Activated T-helper 17 cell treated with anti-CD3 and anti-CD28 coated beads, Interleukin-2, amount 50 U/mL, for 72 hours (primary cell): ENCODE measurements at regions not wholly inside any gene's neighbourhood (a gene's known extent, or its start where the extent isn't known, plus 50 kb on each side); places are given as distances from the start of the nearest gene placed in this dataset.

Experiments
- ATAC-seq: fragments of 150-1000 bp; cut with Tn5 transposase; replicated peaks from 2 replicates; pipeline ENCODE4 v1.10.0; 2021; ENCODE audit warnings: mild to moderate bottlenecking, moderate library complexity
- H3K27ac Mint-ChIP-seq: one replicate; pipeline ENCODE4 v1.8.0; 2022; ENCODE audit warnings: mixed read lengths
- H3K27me3 Mint-ChIP-seq: one replicate; pipeline ENCODE4 v1.8.0; 2022; ENCODE audit warnings: mixed read lengths
- H3K36me3 Mint-ChIP-seq: one replicate; pipeline ENCODE4 v1.8.0; 2022; ENCODE audit warnings: low read depth, mild to moderate bottlenecking, mixed read lengths
- H3K4me1 Mint-ChIP-seq: one replicate; pipeline ENCODE4 v1.8.0; 2022; ENCODE audit warnings: mixed read lengths
- H3K4me3 Mint-ChIP-seq: one replicate; pipeline ENCODE4 v1.8.0; 2022; ENCODE audit warnings: mild to moderate bottlenecking, mixed read lengths
- H3K9me3 Mint-ChIP-seq: one replicate; pipeline ENCODE4 v1.8.0; 2022; ENCODE audit warnings: mixed read lengths

DNA sequence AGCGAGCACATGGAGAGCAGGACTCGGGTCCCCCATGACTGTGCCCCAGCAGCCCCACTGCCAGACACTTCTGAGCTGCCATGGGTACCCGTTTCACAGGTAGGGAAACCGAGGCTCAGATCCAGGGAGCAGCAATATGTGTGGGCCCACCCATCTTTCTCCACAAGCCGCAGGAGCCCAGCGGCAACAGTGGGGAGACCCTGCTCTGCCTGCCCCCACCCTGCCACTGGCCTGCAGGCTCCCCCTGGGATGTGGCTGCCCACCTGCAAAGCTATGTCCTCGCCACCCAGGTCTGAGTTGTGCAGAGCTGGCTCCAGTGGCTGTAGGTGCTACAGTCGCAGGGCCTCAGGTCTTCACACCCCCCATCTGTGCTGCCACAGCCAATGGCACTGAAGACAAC is 50.6 kb upstream of the C1QTNF9B start:
- Mint-ChIP-seq H3K36me3 (no peaks in the 10 kb centered on the region), H3K27me3 (peaks cover 4% of the 10 kb centered on the region), H3K4me1 (no peaks in the 10 kb centered on the region), H3K27ac (no peak overlapping the region), H3K9me3 (no peaks in the 10 kb centered on the region), H3K4me3 (no peak overlapping the region)
- no peak for ATAC-seq

DNA sequence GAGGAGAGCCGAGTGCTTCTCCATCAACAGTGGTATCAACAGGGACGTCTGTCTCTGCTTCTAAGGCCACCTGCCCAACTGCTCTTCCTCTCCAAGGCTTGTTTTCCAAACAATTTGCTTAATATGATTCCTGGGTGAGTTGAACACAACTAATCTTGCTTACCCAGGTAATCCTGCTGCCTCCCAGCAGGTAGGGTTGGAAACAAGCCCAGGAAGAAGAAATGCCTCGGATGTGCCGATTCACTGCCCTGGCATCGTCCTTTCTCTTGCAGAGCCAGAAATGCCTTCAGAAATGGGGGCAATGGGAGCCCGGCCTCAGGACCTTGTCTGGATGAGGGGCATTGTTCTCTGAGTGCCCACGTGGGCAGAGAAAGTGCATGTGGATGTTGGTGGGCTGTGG is 51.9 kb upstream of the C1QTNF9B start:
- Mint-ChIP-seq H3K4me3 (no peak overlapping the region), H3K27ac (no peak overlapping the region), H3K36me3 (no peaks in the 10 kb centered on the region), H3K9me3 (no peaks in the 10 kb centered on the region), H3K4me1 (no peaks in the 10 kb centered on the region), H3K27me3 (peaks cover 7% of the 10 kb centered on the region)
- ATAC-seq, result no peak

DNA sequence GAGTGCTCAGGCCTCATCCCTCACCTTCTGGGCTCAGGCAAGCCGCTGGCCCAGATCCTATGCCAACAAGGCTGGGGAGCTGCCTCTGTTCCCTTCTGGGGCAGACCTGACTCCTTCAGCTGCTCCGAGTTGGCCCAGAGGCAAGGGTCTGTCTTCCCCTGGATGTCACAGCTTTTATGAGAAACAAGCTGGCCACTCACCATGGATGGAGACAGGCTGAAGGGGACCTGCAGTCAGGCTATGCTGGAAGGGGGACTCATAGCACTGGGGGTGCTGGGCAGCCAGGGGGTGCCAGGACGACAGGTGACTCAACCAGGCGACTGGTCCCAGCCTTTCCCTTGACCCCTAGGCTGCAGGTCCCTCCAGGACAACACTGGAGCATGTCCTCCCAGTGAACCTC is 52.4 kb upstream of the C1QTNF9B start:
- Mint-ChIP-seq H3K9me3 (no peaks in the 10 kb centered on the region), H3K4me1 (no peaks in the 10 kb centered on the region), H3K27ac (no peak overlapping the region), H3K27me3 (peaks cover 11% of the 10 kb centered on the region), H3K4me3 (no peak overlapping the region), H3K36me3 (no peaks in the 10 kb centered on the region)
- ATAC-seq, result no peak

DNA sequence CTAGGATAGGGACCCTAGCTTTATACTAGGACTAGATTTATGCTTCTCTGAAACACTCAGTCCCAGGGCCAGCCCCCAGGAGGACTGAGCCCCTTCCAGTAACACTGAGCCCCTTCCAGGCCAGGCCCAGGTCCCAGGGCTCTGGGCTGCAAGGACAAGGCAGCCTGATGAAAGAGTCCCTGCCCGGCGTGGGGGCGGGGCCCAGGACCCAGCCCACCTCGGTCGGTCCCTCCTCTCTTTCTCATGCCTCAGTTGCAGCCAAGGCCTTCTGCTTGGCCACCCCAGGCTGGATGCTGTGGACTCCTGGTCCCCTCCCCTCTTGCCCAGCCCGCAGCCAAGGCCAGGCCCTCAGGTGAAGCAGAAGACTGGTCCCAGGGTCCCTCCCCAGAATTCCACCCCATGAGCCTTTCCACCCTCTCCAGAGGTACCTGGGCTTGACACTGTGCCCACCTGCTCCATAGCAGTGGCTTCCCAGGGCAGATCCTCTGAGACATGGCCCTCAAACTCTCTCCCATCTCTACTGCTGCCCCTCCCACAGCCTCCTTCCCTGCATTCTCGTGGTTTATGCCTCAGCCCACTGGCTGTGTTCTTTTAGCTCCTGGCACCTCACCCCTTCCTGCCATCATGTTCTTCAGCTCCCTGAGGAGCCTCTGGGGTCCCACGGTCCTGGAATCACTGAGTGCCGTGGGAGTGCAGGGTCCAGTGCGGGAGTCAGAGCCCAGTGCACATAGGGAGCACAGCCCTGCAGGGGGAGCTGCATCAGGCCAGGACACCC is 53.6 kb upstream of the C1QTNF9B start:
- no peak overlapping the region for H3K4me3 Mint-ChIP-seq
- no peak for ATAC-seq
- no peaks in the 10 kb centered on the region for H3K9me3 Mint-ChIP-seq
- no peak overlapping the region for H3K27ac Mint-ChIP-seq
- H3K36me3 Mint-ChIP-seq, result no peaks in the 10 kb centered on the region
- H3K27me3 Mint-ChIP-seq, result peaks cover 19% of the 10 kb centered on the region
- H3K4me1 Mint-ChIP-seq, result peaks cover 9% of the 10 kb centered on the region

DNA sequence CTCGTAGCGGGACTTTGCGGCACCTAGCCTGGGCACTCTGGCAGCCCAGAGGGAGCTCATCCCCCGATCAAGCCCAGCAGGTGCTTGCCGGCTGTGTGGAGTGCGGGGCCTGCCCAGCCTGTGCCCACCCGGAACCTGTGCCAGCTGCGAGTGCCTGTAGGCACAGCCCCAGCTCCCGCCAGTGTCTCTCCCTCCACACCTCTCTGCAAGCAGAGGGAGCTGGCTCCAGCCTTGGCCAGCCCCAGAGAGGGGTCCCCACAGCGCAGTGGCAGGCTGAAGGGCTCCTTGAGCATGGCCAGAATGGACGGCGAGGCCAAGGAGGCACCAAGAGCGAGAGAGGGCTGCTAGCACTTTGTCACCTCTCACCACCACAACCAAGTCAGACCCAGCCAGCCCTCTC is 55.5 kb upstream of the C1QTNF9B start:
- Mint-ChIP-seq H3K36me3 (no peaks in the 10 kb centered on the region), H3K27me3 (peaks cover 19% of the 10 kb centered on the region), H3K4me3 (no peak overlapping the region), H3K27ac (no peak overlapping the region), H3K4me1 (peaks cover 12% of the 10 kb centered on the region), H3K9me3 (no peaks in the 10 kb centered on the region)
- ATAC-seq, result no peak

DNA sequence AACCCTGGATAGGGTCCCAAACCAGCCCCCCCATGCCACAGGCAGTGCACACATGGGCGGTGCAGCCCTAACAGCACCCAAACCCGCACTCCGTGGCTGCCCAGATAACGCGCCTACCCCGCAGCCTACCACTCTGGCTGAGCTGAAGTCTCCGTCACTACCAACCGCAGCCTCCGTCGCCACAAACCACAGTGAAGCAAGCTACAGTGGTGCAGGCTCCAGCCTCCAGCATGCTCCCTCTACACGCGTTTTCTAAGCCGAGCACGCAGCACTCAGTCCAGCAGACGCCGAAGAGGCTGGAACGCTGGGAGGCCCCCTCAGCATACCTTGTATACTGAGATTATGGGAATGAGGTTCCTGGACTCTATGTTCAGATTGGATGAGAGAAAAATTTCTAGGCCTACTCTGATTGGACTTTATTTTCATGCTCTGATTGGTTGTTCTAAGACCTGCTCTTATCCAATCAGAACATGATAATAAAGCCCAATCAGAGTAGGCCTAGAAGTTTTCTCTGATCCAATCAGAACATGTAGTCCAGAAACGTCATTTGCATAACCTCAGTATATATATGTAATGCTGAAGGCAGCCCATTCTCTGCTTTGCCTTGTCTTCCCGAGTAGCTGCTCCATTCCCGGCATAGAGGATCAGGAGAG is 56.7 kb upstream of the C1QTNF9B start:
- H3K27me3 Mint-ChIP-seq, result peaks cover 19% of the 10 kb centered on the region
- H3K4me1 Mint-ChIP-seq, result peaks cover 12% of the 10 kb centered on the region
- no peak for ATAC-seq
- H3K27ac Mint-ChIP-seq, result no peak overlapping the region
- no peak overlapping the region for H3K4me3 Mint-ChIP-seq
- no peaks in the 10 kb centered on the region for H3K9me3 Mint-ChIP-seq
- H3K36me3 Mint-ChIP-seq, result no peaks in the 10 kb centered on the region

DNA sequence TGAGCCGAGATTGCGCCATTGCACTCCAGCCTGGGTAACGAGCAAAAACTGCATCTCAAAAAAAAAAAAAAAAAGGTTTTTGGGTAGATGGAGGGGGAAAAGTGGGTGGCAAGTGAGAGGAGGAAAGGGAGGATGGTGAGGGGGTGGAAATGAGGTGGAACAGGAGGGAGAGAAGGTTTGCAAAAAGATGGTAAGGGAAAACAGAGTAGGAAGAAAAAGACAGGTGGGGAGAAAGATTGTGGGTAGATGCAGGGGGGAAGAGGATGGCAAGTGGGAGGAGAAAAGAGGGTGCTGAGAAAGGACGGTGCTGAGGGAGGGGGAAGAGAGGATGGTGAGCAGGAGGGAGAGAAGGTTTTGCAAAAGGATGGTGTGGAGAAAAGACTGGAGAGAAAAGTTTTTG is 57.8 kb upstream of the C1QTNF9B start:
- Mint-ChIP-seq H3K27me3 (peaks cover 19% of the 10 kb centered on the region), H3K27ac (no peak overlapping the region), H3K4me3 (peak overlapping the region; percentile 20), H3K4me1 (peaks cover 12% of the 10 kb centered on the region), H3K9me3 (no peaks in the 10 kb centered on the region), H3K36me3 (no peaks in the 10 kb centered on the region)
- ATAC-seq, result no peak

DNA sequence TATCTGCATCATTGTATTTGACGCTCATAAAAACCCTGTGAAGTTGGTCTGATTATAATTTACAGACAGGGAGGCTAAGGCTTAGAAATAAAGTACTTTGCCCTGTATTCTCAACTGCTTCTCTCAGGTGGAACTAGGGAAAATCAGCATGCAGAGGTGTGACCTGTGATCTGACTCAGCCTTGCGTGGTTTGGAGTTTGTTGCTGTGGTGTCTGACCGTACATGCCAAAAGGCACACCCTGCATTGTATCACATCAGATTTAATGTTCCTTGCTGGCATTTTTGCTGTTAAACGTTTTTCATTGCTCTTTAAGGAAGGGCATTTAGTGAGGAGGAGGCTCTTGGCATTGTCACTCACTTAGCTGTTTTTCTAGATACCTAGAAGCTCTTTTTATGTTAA is 58.8 kb upstream of the C1QTNF9B start:
- no peaks in the 10 kb centered on the region for H3K36me3 Mint-ChIP-seq
- peaks cover 17% of the 10 kb centered on the region for H3K4me1 Mint-ChIP-seq
- ATAC-seq, result peak; percentile 97
- H3K27ac Mint-ChIP-seq, result no peak overlapping the region
- H3K27me3 Mint-ChIP-seq, result peaks cover 19% of the 10 kb centered on the region
- H3K4me3 Mint-ChIP-seq, result peak overlapping the region; percentile 20
- no peaks in the 10 kb centered on the region for H3K9me3 Mint-ChIP-seq

DNA sequence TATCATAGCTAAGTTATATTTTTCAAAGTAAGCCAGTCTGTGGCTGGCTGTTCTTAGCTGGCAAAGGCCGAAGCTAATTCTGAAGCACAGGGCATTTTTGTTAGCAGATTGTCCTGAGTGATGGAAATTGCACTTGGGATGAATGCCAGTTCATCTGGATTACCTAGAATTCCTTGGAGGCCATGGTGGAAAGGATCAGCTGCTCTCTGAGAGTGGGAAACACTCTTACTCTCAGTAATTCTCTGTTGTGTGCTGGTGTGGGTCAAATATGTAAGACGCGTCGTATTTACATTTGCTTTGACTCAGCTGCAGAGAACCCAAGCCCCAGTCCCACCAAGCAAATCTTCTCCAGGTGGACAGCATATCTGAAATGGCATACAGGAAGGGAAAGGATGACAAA is 60.7 kb upstream of the C1QTNF9B start:
- H3K4me3 Mint-ChIP-seq, result no peak overlapping the region
- H3K9me3 Mint-ChIP-seq, result no peaks in the 10 kb centered on the region
- H3K36me3 Mint-ChIP-seq, result no peaks in the 10 kb centered on the region
- no peak overlapping the region for H3K27ac Mint-ChIP-seq
- ATAC-seq, result no peak
- H3K27me3 Mint-ChIP-seq, result peaks cover 19% of the 10 kb centered on the region
- peaks cover 17% of the 10 kb centered on the region for H3K4me1 Mint-ChIP-seq

DNA sequence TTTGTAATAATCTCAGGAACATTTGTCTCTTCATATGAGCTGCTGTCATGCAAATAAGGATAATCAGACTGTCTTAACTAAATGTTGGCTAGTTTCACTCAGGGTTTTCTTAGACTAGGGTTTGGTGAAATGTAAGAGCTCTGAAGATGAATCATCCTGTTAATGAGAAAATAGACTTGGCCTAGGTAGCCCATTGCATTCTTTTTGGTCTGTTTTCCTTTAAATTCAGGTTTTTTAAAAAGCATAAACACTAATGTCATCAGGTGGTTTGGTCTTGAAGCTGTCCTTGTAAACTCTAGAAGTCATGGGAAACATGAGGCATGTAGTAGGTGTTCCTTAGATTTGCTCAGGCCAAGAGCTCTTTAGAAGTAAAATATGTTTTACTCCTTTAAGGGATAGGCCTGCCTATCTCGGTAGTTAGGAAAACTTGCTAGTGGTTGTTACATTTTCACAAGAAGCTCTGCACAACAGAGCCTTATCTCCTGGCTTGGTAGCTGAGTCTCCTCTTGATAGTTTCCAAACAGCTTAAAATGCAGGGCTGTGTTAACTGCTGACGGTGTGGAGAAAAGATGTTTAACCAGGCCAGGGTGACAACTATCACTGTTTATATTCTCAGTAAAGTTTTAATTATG is 62.0 kb upstream of the C1QTNF9B start:
- H3K9me3 Mint-ChIP-seq, result no peaks in the 10 kb centered on the region
- H3K27me3 Mint-ChIP-seq, result peaks cover 15% of the 10 kb centered on the region
- peaks cover 30% of the 10 kb centered on the region for H3K4me1 Mint-ChIP-seq
- H3K4me3 Mint-ChIP-seq, result no peak overlapping the region
- no peaks in the 10 kb centered on the region for H3K36me3 Mint-ChIP-seq
- no peak for ATAC-seq
- no peak overlapping the region for H3K27ac Mint-ChIP-seq

DNA sequence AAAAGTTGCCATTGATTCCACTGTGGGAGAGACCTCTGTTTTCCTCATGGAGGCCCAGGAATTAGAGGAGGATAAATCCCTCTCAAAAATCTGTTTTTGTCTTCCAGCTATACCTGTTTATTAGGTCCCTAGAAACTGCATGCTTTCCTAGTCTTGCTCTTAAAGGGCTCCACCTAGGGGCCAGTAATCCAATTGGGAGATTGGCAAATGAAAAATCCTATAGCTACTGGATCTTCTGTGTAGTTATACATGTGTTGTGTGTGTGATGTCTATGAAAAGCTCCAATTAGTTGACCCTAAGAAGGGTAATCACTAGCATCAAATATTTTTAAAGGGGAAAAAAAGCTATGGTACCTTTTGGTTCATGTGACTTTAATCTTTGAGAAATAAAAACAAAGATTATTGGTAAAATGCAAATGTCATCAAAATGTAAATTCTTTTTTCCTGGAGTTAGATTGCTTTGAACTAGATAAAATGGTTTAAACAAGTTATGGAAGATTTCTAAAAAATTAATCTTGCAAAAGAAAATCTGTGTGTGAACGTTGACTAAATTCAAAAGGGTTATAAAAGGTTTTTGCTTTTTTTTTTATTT is 63.4 kb upstream of the C1QTNF9B start:
- H3K4me3 Mint-ChIP-seq, result no peak overlapping the region
- no peaks in the 10 kb centered on the region for H3K9me3 Mint-ChIP-seq
- H3K4me1 Mint-ChIP-seq, result peaks cover 29% of the 10 kb centered on the region
- ATAC-seq, result no peak
- H3K27ac Mint-ChIP-seq, result no peak overlapping the region
- peaks cover 5% of the 10 kb centered on the region for H3K27me3 Mint-ChIP-seq
- no peaks in the 10 kb centered on the region for H3K36me3 Mint-ChIP-seq

DNA sequence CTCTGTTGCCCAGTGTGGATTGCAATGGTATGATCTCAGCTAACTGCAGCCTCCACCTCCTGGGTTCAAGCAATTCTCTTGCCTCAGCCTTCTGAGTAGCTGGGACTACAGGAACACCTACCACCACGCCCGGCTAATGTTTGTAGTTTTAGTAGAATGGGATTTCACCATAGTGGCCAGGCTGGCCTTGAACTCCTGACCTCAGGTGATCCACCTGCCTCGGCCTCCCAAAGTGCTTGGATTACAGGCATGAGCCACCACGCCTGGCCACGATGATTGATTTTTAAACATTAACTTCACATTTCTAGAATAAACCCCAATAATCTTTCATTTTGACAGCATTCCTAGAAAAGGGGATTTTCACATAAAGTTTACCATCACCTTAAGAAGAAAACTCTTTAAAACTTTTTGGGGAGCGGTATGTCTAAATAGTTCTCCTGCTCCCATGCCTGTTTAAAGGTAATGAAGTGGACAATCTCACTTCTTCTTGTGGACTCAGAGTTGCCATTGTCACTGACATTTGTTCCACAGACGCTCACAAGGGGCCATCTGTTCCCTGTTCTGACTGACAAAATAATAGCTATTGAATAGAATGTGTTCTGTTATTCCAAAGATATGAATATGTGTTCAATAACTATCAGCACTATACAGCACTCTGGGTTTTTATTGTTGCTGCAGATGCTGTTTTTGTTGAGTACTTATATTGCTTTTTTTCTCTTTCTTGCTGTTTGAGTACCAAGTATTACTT is 66.1 kb upstream of the C1QTNF9B start:
- peak; percentile 7 for ATAC-seq
- H3K27ac Mint-ChIP-seq, result peak overlapping the region; percentile 80

DNA sequence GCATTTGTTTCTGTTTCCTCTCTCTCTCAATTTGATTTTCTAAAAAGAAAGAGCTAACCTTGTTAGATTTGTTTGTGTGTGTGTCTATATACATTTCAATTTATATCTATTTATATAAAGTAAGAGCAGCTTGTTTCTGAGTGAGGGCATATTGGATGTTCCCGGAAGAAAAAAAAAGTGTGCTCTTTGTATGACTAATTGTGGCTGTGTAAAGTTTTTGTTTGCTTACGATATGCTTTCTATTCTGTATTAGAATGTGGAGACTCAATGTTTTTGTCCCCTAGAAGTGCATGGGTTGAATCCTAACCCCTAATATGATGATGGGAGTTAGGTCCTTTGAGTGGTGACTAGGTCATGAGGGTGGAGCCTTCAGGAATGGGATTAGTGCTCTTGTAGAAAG is 66.6 kb upstream of the C1QTNF9B start:
- H3K4me3 Mint-ChIP-seq, result peak overlapping the region; percentile 59
- H3K9me3 Mint-ChIP-seq, result peaks cover 4% of the 10 kb centered on the region
- H3K36me3 Mint-ChIP-seq, result no peaks in the 10 kb centered on the region
- peaks cover 41% of the 10 kb centered on the region for H3K4me1 Mint-ChIP-seq
- H3K27ac Mint-ChIP-seq, result peak overlapping the region; percentile 80
- ATAC-seq, result peak; percentile 64
- H3K27me3 Mint-ChIP-seq, result no peaks in the 10 kb centered on the region

More for the DNA sequence above, 66.1 kb upstream of the C1QTNF9B start:
- H3K27me3 Mint-ChIP-seq, result no peaks in the 10 kb centered on the region
- H3K36me3 Mint-ChIP-seq, result no peaks in the 10 kb centered on the region
- peaks cover 41% of the 10 kb centered on the region for H3K4me1 Mint-ChIP-seq
- peak overlapping the region; percentile 59 for H3K4me3 Mint-ChIP-seq
- peaks cover 4% of the 10 kb centered on the region for H3K9me3 Mint-ChIP-seq

DNA sequence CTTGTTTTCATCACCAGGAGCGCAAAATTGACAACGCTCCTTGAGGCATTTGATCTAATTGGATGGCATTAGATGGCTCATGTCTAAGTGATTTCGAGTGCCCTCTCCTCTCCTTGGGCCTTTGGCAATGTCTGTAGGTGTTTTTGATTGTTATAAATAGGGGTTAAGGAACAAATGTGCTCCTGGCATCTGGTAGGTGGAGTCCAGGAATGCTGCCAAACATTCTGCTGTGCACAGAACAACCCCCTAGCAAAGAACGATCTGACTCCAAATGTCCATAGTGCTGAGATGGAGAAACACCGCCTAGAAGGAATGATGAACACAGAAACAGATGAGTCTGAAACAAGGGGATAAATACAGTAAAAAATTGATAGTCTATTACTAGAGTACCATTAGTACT is 68.0 kb upstream of the C1QTNF9B start:
- Mint-ChIP-seq H3K9me3 (peaks cover 4% of the 10 kb centered on the region), H3K27me3 (no peaks in the 10 kb centered on the region), H3K4me1 (peaks cover 41% of the 10 kb centered on the region), H3K4me3 (no peak overlapping the region), H3K36me3 (no peaks in the 10 kb centered on the region), H3K27ac (peak overlapping the region; percentile 95)
- no peak for ATAC-seq
